ENCODE measurements at regions not wholly inside any gene's neighbourhood (a gene's known extent, or its start where the extent isn't known, plus 50 kb on each side); places are given as distances from the start of the nearest gene placed in this dataset.
A peak's percentile ranks its signal among the peaks of the same experiment; 100 is the strongest.

GRCh38 chr1:115546846-115547245, 94.9 kb upstream of the VANGL1 start:
- POLR2A ChIA-PET, result no interaction called here
- H3K9me3 Mint-ChIP-seq (ENCODE audit: low read depth), result no peaks in the 10 kb centered on the region

DNA sequence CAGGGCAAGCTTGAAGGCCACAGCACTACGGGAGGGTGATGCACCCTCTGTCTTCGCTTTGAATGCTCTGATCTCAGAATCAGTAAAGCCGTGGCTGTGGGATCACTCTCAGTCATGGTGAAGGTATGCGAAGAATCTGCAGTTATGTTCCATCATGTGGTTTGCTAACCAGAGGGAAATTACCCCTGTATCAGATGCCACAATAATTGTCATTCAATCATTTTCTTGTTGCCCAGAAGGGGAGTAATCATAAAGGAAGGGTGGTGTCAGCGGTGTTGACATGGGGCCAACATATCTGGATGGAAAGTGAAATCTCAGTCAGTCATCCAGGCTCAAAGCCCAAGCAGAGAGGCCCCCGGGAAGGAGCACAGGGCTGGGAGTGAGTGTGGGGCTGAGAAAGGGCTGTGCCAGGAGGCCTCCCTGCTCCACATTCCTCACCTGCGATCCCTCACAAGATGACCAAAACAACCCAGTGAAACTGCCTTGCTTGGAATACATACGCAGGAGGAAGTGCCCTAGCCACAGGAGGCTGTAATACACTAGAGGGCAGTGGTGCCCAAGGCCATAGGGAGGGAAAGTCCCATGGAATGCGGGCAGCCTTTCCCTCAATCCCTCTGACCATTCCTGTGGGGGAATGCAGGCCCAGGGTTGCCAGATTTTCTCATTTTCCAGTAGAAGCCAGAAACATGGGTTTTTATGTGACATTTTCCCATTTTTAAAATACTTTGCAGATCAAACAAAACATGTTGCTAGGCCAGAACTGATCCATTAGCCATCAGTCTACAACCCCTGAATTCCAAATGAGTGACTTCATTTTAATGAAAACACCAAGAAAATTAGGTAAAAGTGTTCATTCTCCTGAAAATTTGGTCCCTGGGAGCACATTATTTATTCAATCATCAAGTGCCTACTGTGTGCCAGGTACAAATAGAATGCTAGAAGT, 95.7 kb upstream of the VANGL1 start:
- ATAC-seq (peak; percentile 90), DNase-seq (peak; percentile 38)
- H3K4me3 Mint-ChIP-seq, result no peak overlapping the region
- CTCF ChIA-PET, result interaction anchor here (0.7 to 1.3 kb wide), 2 partner anchors 9 to 11 kb away, joined by 3 to 4 read pairs; no protein-coding TSS in a partner anchor
- intact Hi-C loops (cut with DNase I, micrococcal nuclease), result no loop called here
- H3K36me3 Mint-ChIP-seq (ENCODE audit: low read depth), result no peaks in the 10 kb centered on the region
- H3K27ac Mint-ChIP-seq, result no peak overlapping the region
- POLR2A ChIA-PET, result no interaction called here
- no peaks in the 10 kb centered on the region for H3K4me1 Mint-ChIP-seq
- H3K9me3 Mint-ChIP-seq (ENCODE audit: low read depth), result no peaks in the 10 kb centered on the region
- H3K27me3 Mint-ChIP-seq, result peaks cover 3% of the 10 kb centered on the region

More at GRCh38 chr1:115546846-115547245, 94.9 kb upstream of the VANGL1 start:
- no peak overlapping the region for H3K27ac Mint-ChIP-seq
- no peaks in the 10 kb centered on the region for H3K36me3 Mint-ChIP-seq (ENCODE audit: low read depth)
- peaks cover 6% of the 10 kb centered on the region for H3K27me3 Mint-ChIP-seq
- DNase-seq (no peak), ATAC-seq (no peak)
- CTCF ChIA-PET, result interaction anchor here (1.3 to 1.7 kb wide), 2 partner anchors 10 to 48 kb away, joined by 3 read pairs; no protein-coding TSS in a partner anchor
- H3K4me1 Mint-ChIP-seq, result no peaks in the 10 kb centered on the region
- intact Hi-C loops (cut with DNase I, micrococcal nuclease), result no loop called here
- no peak overlapping the region for H3K4me3 Mint-ChIP-seq

DNA sequence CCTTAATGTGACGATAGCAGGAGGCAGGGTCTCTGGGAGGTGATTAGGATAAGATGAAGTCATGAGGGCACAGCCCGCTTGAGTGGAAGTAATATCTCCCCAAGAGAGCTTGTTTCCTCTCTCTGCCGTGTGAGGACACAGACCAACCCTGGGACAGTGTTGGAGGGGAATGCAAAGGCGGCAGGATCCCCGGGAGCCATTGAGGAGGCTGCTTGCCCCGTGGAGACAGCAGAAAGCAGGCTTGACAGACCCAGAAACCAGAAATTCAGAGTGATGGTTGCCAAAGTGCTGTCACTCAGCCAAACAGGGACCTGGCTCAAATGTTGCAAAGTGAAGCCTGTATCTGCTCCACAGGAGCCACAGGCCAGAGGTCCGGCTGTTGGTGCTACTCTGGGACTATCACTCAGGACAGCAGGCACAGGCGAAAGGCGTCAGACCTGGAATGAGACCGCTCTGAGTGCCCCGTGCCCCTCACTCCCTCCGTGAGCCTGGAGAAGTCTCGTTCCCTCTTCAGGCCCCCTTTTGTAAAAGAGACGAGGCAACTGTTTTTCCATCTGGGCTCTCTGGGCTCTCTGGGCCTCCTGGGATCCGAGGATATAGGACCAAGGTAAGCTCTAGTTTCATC, 96.6 kb upstream of the VANGL1 start:
- no peak overlapping the region for H3K4me3 Mint-ChIP-seq
- no peaks in the 10 kb centered on the region for H3K4me1 Mint-ChIP-seq
- no peak overlapping the region for H3K27ac Mint-ChIP-seq
- no peaks in the 10 kb centered on the region for H3K9me3 Mint-ChIP-seq (ENCODE audit: low read depth)
- H3K36me3 Mint-ChIP-seq (ENCODE audit: low read depth), result no peaks in the 10 kb centered on the region
- CTCF ChIA-PET, result interaction anchor here (0.7 kb wide), 1 partner anchor 12 kb away, joined by 4 read pairs; no protein-coding TSS in a partner anchor
- ATAC-seq, result no peak
- no peak for DNase-seq
- POLR2A ChIA-PET, result no interaction called here
- intact Hi-C loops (cut with DNase I, micrococcal nuclease), result no loop called here
- H3K27me3 Mint-ChIP-seq, result no peaks in the 10 kb centered on the region

- Mint-ChIP-seq H3K4me3 (no peak overlapping the region), H3K4me1 (no peaks in the 10 kb centered on the region), H3K36me3 (ENCODE audit: low read depth) (no peaks in the 10 kb centered on the region), H3K27ac (no peak overlapping the region), H3K9me3 (ENCODE audit: low read depth) (no peaks in the 10 kb centered on the region), H3K27me3 (no peaks in the 10 kb centered on the region)
- ChIA-PET CTCF (no interaction called here), POLR2A (no interaction called here)
- intact Hi-C loops (cut with DNase I, micrococcal nuclease), result no loop called here
- DNase-seq (no peak), ATAC-seq (no peak)
Observed at GRCh38 chr1:115544131-115544530, 97.6 kb upstream of the VANGL1 start.

- H3K4me1 Mint-ChIP-seq, result no peaks in the 10 kb centered on the region
- no peaks in the 10 kb centered on the region for H3K36me3 Mint-ChIP-seq (ENCODE audit: low read depth)
- no peak for ATAC-seq
- H3K27me3 Mint-ChIP-seq, result no peaks in the 10 kb centered on the region
- CTCF ChIA-PET, result no interaction called here
- H3K4me3 Mint-ChIP-seq, result no peak overlapping the region
- DNase-seq, result no peak
- no peaks in the 10 kb centered on the region for H3K9me3 Mint-ChIP-seq (ENCODE audit: low read depth)
- intact Hi-C loops (cut with DNase I, micrococcal nuclease), result no loop called here
- H3K27ac Mint-ChIP-seq, result no peak overlapping the region
- POLR2A ChIA-PET, result no interaction called here
Observed at GRCh38 chr1:115543247-115543646, 98.5 kb upstream of the VANGL1 start.

DNA sequence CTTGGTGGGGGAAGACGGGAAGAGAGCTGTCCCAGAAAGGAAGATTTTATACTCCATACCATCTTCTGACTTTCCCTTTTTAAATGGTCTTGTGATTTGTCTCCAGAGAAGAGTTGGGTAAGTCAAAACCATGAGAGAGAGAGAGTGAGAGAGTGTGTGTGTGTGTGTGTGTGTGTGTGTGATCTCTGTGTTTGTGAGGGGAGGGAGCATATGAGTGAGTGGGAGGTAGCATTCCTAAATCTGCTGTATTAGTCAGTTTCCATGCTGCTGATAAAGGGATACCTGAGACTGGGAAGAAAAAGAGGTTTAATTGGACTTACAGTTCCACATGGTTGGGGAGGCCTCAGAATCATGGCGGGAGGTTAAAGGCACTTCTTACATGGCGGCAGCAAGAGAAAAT, 102.0 kb upstream of the VANGL1 start:
- no peak for ATAC-seq
- no peak for DNase-seq
- intact Hi-C loops (cut with DNase I, micrococcal nuclease), result no loop called here
- POLR2A ChIA-PET, result no interaction called here
- Mint-ChIP-seq H3K36me3 (ENCODE audit: low read depth) (no peaks in the 10 kb centered on the region), H3K4me1 (no peaks in the 10 kb centered on the region), H3K27ac (no peak overlapping the region), H3K4me3 (no peak overlapping the region), H3K27me3 (peaks cover 3% of the 10 kb centered on the region), H3K9me3 (ENCODE audit: low read depth) (no peaks in the 10 kb centered on the region)
- CTCF ChIA-PET, result interaction anchor here (0.7 kb wide), 1 partner anchor 193 kb away, joined by 3 read pairs; no protein-coding TSS in a partner anchor

GRCh38 chr1:115539061-115539460, 102.7 kb upstream of the VANGL1 start:
- Mint-ChIP-seq H3K9me3 (ENCODE audit: low read depth) (no peaks in the 10 kb centered on the region), H3K4me3 (no peak overlapping the region), H3K27me3 (peaks cover 3% of the 10 kb centered on the region), H3K27ac (no peak overlapping the region), H3K36me3 (ENCODE audit: low read depth) (no peaks in the 10 kb centered on the region), H3K4me1 (no peaks in the 10 kb centered on the region)
- POLR2A ChIA-PET, result no interaction called here
- no peak for DNase-seq
- CTCF ChIA-PET, result no interaction called here
- intact Hi-C loops (cut with DNase I, micrococcal nuclease), result no loop called here
- ATAC-seq, result no peak

GRCh38 chr1:115538579-115538978, 103.2 kb upstream of the VANGL1 start:
- Mint-ChIP-seq H3K4me1 (no peaks in the 10 kb centered on the region), H3K4me3 (no peak overlapping the region), H3K27me3 (peaks cover 3% of the 10 kb centered on the region), H3K36me3 (ENCODE audit: low read depth) (no peaks in the 10 kb centered on the region), H3K9me3 (ENCODE audit: low read depth) (no peaks in the 10 kb centered on the region), H3K27ac (no peak overlapping the region)
- ATAC-seq (no peak), DNase-seq (no peak)
- CTCF ChIA-PET, result no interaction called here
- intact Hi-C loops (cut with DNase I, micrococcal nuclease), result no loop called here
- POLR2A ChIA-PET, result no interaction called here

- H3K4me1 Mint-ChIP-seq, result no peaks in the 10 kb centered on the region
Observed at GRCh38 chr1:115537415-115537814, 104.4 kb upstream of the VANGL1 start.

GRCh38 chr1:115536279-115536816, 105.4 kb upstream of the VANGL1 start:
- DNase-seq (no peak), ATAC-seq (no peak)
- POLR2A ChIA-PET, result no interaction called here
- Mint-ChIP-seq H3K9me3 (ENCODE audit: low read depth) (no peaks in the 10 kb centered on the region), H3K36me3 (ENCODE audit: low read depth) (no peaks in the 10 kb centered on the region), H3K4me1 (no peaks in the 10 kb centered on the region), H3K27me3 (peaks cover 3% of the 10 kb centered on the region), H3K27ac (no peak overlapping the region), H3K4me3 (no peak overlapping the region)
- intact Hi-C loops (cut with DNase I, micrococcal nuclease), result no loop called here
- CTCF ChIA-PET, result interaction anchor here (1.6 kb wide), 1 partner anchor 11 kb away, joined by 3 read pairs; no protein-coding TSS in a partner anchor

More at GRCh38 chr1:115537415-115537814, 104.4 kb upstream of the VANGL1 start:
- Mint-ChIP-seq H3K9me3 (ENCODE audit: low read depth) (no peaks in the 10 kb centered on the region), H3K36me3 (ENCODE audit: low read depth) (no peaks in the 10 kb centered on the region), H3K27me3 (peaks cover 3% of the 10 kb centered on the region), H3K27ac (no peak overlapping the region), H3K4me3 (no peak overlapping the region)
- intact Hi-C loops (cut with DNase I, micrococcal nuclease), result no loop called here
- ChIA-PET POLR2A (no interaction called here), CTCF (interaction anchor here (1.6 kb wide), 1 partner anchor 9 kb away, joined by 3 read pairs; no protein-coding TSS in a partner anchor)
- ATAC-seq (no peak), DNase-seq (no peak)

DNA sequence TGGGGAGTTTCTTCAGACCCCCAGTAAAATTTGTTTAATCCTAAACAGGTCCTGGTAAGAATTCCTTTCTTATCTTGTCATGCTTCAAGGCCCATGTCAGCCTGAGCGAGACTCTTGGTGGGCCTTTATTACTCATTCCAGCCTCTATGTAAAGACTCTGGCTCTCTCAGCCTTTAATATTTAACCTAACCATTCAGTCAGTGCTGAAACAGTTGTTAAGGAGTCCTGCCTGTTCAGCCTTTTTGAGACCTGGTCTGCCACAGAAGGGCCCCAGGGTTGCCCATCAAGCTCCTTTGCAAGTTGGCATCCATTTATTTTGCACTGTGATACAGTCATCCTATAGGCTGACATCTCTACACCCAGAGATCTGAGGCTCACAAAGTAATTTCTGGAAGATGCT, 107.7 kb upstream of the VANGL1 start:
- POLR2A ChIA-PET, result no interaction called here
- ATAC-seq (no peak), DNase-seq (no peak)
- H3K4me1 Mint-ChIP-seq, result no peaks in the 10 kb centered on the region
- H3K9me3 Mint-ChIP-seq (ENCODE audit: low read depth), result no peaks in the 10 kb centered on the region
- H3K27ac Mint-ChIP-seq, result no peak overlapping the region
- H3K4me3 Mint-ChIP-seq, result no peak overlapping the region
- intact Hi-C loops (cut with DNase I, micrococcal nuclease), result no loop called here
- CTCF ChIA-PET, result interaction anchor here (1.2 kb wide), 1 partner anchor 10 kb away, joined by 5 read pairs; no protein-coding TSS in a partner anchor
- H3K27me3 Mint-ChIP-seq, result peaks cover 3% of the 10 kb centered on the region
- H3K36me3 Mint-ChIP-seq (ENCODE audit: low read depth), result no peaks in the 10 kb centered on the region

Measured in activated CD4-positive, alpha-beta T cell treated with anti-CD3 and anti-CD28 coated beads for 36 hours (primary cell).